ENCODE measurements at regions not wholly inside any gene's neighbourhood (a gene's known extent, or its start where the extent isn't known, plus 50 kb on each side); places are given as distances from the start of the nearest gene placed in this dataset.

DNA sequence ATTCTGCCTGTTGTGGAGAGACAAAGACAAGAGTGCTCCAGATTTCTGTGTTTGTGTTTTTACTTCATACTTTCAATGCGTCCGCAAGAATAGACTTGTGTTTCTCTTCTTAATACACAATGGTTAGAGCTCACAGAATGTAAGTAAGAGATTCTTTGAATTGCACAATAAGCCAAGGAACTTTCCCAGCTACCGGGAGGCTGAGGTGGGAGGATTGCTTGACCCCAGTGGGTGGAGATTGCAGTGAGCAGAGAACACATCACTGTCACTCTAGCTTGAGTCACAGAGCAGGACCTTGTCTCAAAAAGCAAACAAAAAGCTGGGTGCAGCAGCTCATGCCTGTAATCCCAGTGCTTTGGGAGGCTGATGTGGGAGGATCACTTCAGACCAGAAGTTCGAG, 250.7 kb upstream of the MYO3A start:
- no peak for TF ChIP-seq CTCF (conservative IDR thresholded peaks at IDR 0.05; ENCODE audit: low read length)
- no peak for TF ChIP-seq EZH2phosphoT487 (IDR thresholded peaks at IDR 0.05; ENCODE audit: borderline replicate concordance, low read depth, low read length)

All from OCI-LY7 (cell line).